H1 (cell line): ENCODE measurements at regions not wholly inside any gene's neighbourhood (a gene's known extent, or its start where the extent isn't known, plus 50 kb on each side); places are given as distances from the start of the nearest gene placed in this dataset.

Source experiments
- CTCF ChIA-PET: fragments of 300-600 bp; sonication (Branson Sonifier 250); formaldehyde crosslinking; loops from one replicate; lab custom pipeline; 2021; ENCODE audit not compliant: partially characterized antibody; lab: Charles Lee
- POLR2A ChIA-PET: fragments of 300-600 bp; sonication (Branson Sonifier 250); formaldehyde crosslinking; loops from one replicate; lab custom pipeline; 2021; ENCODE audit warnings: inconsistent platforms; ENCODE audit not compliant: partially characterized antibody; lab: Charles Lee
- DNase-seq, 2 experiments: peaks; one replicate each; pipeline versions ENCODE4 v3.0.0 to v3.0.0-alpha.2; 2010 to 2022; ENCODE audit warnings: low spot score in 2 of 2, low read depth in 1 of 2, mixed read lengths in 1 of 2
- FAIRE-seq: peaks from 2 replicates; lab custom pipeline; 2011; peaks lifted over from hg19 to GRCh38; lab: Jason Lieb, UNC
- H2AFZ ChIP-seq: 2 replicates; pipeline ENCODE4 v1.8.1; 2012; ENCODE audit warnings: low read length, inconsistent platforms
- H2AK5ac ChIP-seq: 2 replicates; pipeline ENCODE4 v1.6.1; 2013; ENCODE audit warnings: low read depth, low read length
- H2BK120ac ChIP-seq: replicated peaks from 2 replicates; pipeline ENCODE3; 2013; ENCODE audit warnings: low read depth, low read length, inconsistent platforms
- H2BK12ac ChIP-seq: 2 replicates; pipeline ENCODE4 v1.6.1; 2013; ENCODE audit warnings: low read depth, low read length
- H2BK15ac ChIP-seq: 2 replicates; pipeline ENCODE4 v1.6.1; 2013; ENCODE audit warnings: low read length
- H2BK20ac ChIP-seq: 2 replicates; pipeline ENCODE4 v1.6.1; 2013; ENCODE audit warnings: low read length
- H2BK5ac ChIP-seq: 2 replicates; pipeline ENCODE4 v1.6.1; 2013; ENCODE audit warnings: low read depth, low read length
- H3K14ac ChIP-seq: 2 replicates; pipeline ENCODE4 v1.6.1; 2013; ENCODE audit warnings: inconsistent platforms; ENCODE audit not compliant: insufficient read length
- H3K18ac ChIP-seq: 2 replicates; pipeline ENCODE4 v1.6.1; 2013; ENCODE audit warnings: low read length; ENCODE audit errors: extremely low read depth
- H3K23ac ChIP-seq: 2 replicates; pipeline ENCODE4 v1.6.1; 2013; ENCODE audit warnings: inconsistent platforms; ENCODE audit not compliant: insufficient read length
- H3K23me2 ChIP-seq: 2 replicates; pipeline ENCODE4 v1.6.1; 2013; ENCODE audit warnings: low read depth, low read length
- H3K27ac ChIP-seq: 2 replicates; pipeline ENCODE4 v1.6.1; 2011; ENCODE audit warnings: low read depth, low read length, inconsistent platforms
- H3K27me3 ChIP-seq, 4 experiments: replicated peaks in 1 of 4; 1 replicate in 1 of 4; 2 replicates in 3 of 4; pipeline versions ENCODE4 v1.6.1 to v1.8.1; 2011 to 2013; ENCODE audit warnings: low read length in 3 of 4, mild to moderate bottlenecking in 3 of 4, inconsistent platforms in 2 of 4, mixed read lengths in 2 of 4, moderate library complexity in 1 of 4; ENCODE audit not compliant: control insufficient read depth in 3 of 4, insufficient read depth in 3 of 4; ENCODE audit errors: extremely low read depth in 1 of 4
- H3K36me3 ChIP-seq, 4 experiments: 2 replicates each; pipeline versions ENCODE4 v1.6.1 to v1.8.1; 2011 to 2013; ENCODE audit warnings: mild to moderate bottlenecking in 4 of 4, low read length in 3 of 4, moderate library complexity in 2 of 4, control low read depth in 1 of 4, inconsistent platforms in 1 of 4; ENCODE audit not compliant: insufficient read depth in 4 of 4, control insufficient read depth in 2 of 4
- H3K4ac ChIP-seq: replicated peaks from 2 replicates; pipeline ENCODE3; 2013; ENCODE audit warnings: low read length, low read depth, mixed read lengths, inconsistent platforms; ENCODE audit not compliant: insufficient read length
- H3K4me1 ChIP-seq, 4 experiments: replicated peaks in 1 of 4; 1 replicate in 1 of 4; 2 replicates in 3 of 4; pipeline versions ENCODE4 v1.6.1 to v1.8.1; 2011 to 2013; ENCODE audit warnings: low read length in 3 of 4, inconsistent platforms in 2 of 4, mixed read lengths in 1 of 4; ENCODE audit not compliant: insufficient read depth in 4 of 4, control insufficient read depth in 3 of 4
- H3K4me2 ChIP-seq, 2 experiments: 2 replicates each; pipeline versions ENCODE4 v1.6.1 to v1.8.1; 2011 to 2013; ENCODE audit warnings: low read depth in 2 of 2, low read length in 2 of 2, control low read depth in 1 of 2, inconsistent platforms in 1 of 2, mild to moderate bottlenecking in 1 of 2; ENCODE audit not compliant: insufficient read depth in 1 of 2
- H3K4me3 ChIP-seq, 4 experiments: fragments of 200-600, 300-600 bp in 1 of 4; sonication (generic), shearing (Covaris generic), sonication (Bioruptor Twin) in 1 of 4; 2 replicates each; pipeline versions ENCODE4 v1.5.1 to v1.8.1; 2011 to 2016; ENCODE audit warnings: low read length in 4 of 4, low read depth in 3 of 4, control low read depth in 2 of 4, inconsistent platforms in 2 of 4, mild to moderate bottlenecking in 2 of 4, mixed read lengths in 1 of 4, moderate library complexity in 1 of 4; ENCODE audit not compliant: insufficient read depth in 2 of 4; ENCODE audit errors: extremely low read depth in 1 of 4
- H3K56ac ChIP-seq: replicated peaks from 2 replicates; pipeline ENCODE3; 2013; ENCODE audit warnings: low read depth, mild to moderate bottlenecking, mixed read lengths, low read length, inconsistent platforms; ENCODE audit not compliant: insufficient read length
- H3K79me1 ChIP-seq: 2 replicates; pipeline ENCODE4 v1.6.1; 2013; ENCODE audit warnings: low read depth, low read length, control low read depth
- H3K79me2 ChIP-seq, 2 experiments: 2 replicates each; pipeline versions ENCODE4 v1.6.1 to v1.8.1; 2012 to 2013; ENCODE audit warnings: low read length in 2 of 2, mild to moderate bottlenecking in 2 of 2, inconsistent platforms in 1 of 2; ENCODE audit not compliant: insufficient read depth in 2 of 2, control insufficient read depth in 1 of 2
- H3K9ac ChIP-seq, 4 experiments: replicated peaks in 1 of 4; 1 replicate in 1 of 4; 2 replicates in 3 of 4; pipeline versions ENCODE4 v1.6.1 to v1.8.1; 2011 to 2013; ENCODE audit warnings: low read depth in 3 of 4, low read length in 3 of 4, control low read depth in 2 of 4, mild to moderate bottlenecking in 2 of 4, moderate library complexity in 2 of 4, inconsistent platforms in 1 of 4; ENCODE audit errors: extremely low read depth in 1 of 4
- H3K9me3 ChIP-seq, 2 experiments: 2 replicates each; pipeline versions ENCODE4 v1.6.1 to v1.8.1; 2012 to 2013; ENCODE audit warnings: mild to moderate bottlenecking in 2 of 2, moderate library complexity in 2 of 2, control low read depth in 1 of 2, inconsistent platforms in 1 of 2, low read depth in 1 of 2, low read length in 1 of 2, mixed read lengths in 1 of 2; ENCODE audit not compliant: insufficient read depth in 2 of 2
- H4K20me1 ChIP-seq, 2 experiments: replicated peaks in 1 of 2; 2 replicates each; pipeline versions ENCODE3 to v1.8.1; 2011 to 2013; ENCODE audit warnings: inconsistent platforms in 2 of 2, low read length in 2 of 2, mild to moderate bottlenecking in 1 of 2; ENCODE audit not compliant: insufficient read depth in 2 of 2, control insufficient read depth in 1 of 2
- H4K5ac ChIP-seq: 2 replicates; pipeline ENCODE4 v1.6.1; 2013; ENCODE audit warnings: low read length, low read depth, mixed read lengths, inconsistent platforms; ENCODE audit not compliant: insufficient read length
- H4K8ac ChIP-seq: 2 replicates; pipeline ENCODE4 v1.8.0; 2013; ENCODE audit warnings: mild to moderate bottlenecking, moderate library complexity, low read length, inconsistent platforms; ENCODE audit not compliant: insufficient read depth; ENCODE audit errors: extremely low read depth
- H4K91ac ChIP-seq: replicated peaks from 2 replicates; pipeline ENCODE3; 2013; ENCODE audit warnings: low read length, mixed read lengths, inconsistent platforms; ENCODE audit not compliant: insufficient read length
- CBX8 ChIP-seq: fragments of 300-800, 300-1000 bp; sonication (generic); IDR thresholded peaks from 2 replicates; pipeline ENCODE4 v1.7.1; 2016; ENCODE audit warnings: low read depth, low read length, borderline replicate concordance
- CHD1 ChIP-seq: IDR thresholded peaks from 2 replicates; pipeline ENCODE4 v1.6.1; 2012; ENCODE audit warnings: low read depth, low read length, improper control_type of control experiment
- E2F6 ChIP-seq: IDR thresholded peaks from 2 replicates; pipeline ENCODE4 v1.6.1; 2012; ENCODE audit warnings: inconsistent platforms
- EGR1 ChIP-seq: IDR thresholded peaks from 2 replicates; pipeline ENCODE4 v1.6.1; 2011; ENCODE audit warnings: low read depth, low read length, borderline replicate concordance
- EP300 ChIP-seq, 2 experiments: IDR thresholded peaks; 1 replicate in 1 of 2; 2 replicates in 1 of 2; pipeline ENCODE4 v1.6.1; 2011 to 2012; ENCODE audit warnings: low read depth in 2 of 2, low read length in 2 of 2, mild to moderate bottlenecking in 2 of 2, borderline replicate concordance in 1 of 2, inconsistent platforms in 1 of 2, moderate library complexity in 1 of 2
- JUN ChIP-seq: IDR thresholded peaks from 2 replicates; pipeline ENCODE4 v1.6.1; 2011; ENCODE audit warnings: low read depth, mild to moderate bottlenecking, improper control_type of control experiment, low read length
- NRF1 ChIP-seq: IDR thresholded peaks from 2 replicates; pipeline ENCODE4 v1.6.1; 2011; ENCODE audit warnings: mild to moderate bottlenecking, low read depth, low read length, improper control_type of control experiment
- RAD21 ChIP-seq, 2 experiments: IDR thresholded peaks in 1 of 2; conservative IDR thresholded peaks in 1 of 2; 2 replicates each; pipeline ENCODE4 v1.6.1; 2011; ENCODE audit warnings: low read depth in 2 of 2, low read length in 2 of 2, improper control_type of control experiment in 1 of 2, inconsistent platforms in 1 of 2, mild to moderate bottlenecking in 1 of 2, moderate library complexity in 1 of 2
- RBBP5 ChIP-seq: IDR thresholded peaks from 2 replicates; pipeline ENCODE4 v1.7.1; 2012; ENCODE audit warnings: low read depth, mild to moderate bottlenecking, inconsistent platforms, low read length, moderate library complexity, borderline replicate concordance
- RXRA ChIP-seq: IDR thresholded peaks from 2 replicates; pipeline ENCODE4 v1.6.1; 2011; ENCODE audit warnings: low read depth, mild to moderate bottlenecking, low read length, moderate library complexity; ENCODE audit not compliant: insufficient read depth
- YY1 ChIP-seq: IDR thresholded peaks from 2 replicates; pipeline ENCODE4 v1.6.1; 2011; ENCODE audit warnings: low read depth, mild to moderate bottlenecking, low read length
- ZNF274 ChIP-seq: IDR thresholded peaks from 2 replicates; pipeline ENCODE4 v1.7.0; 2012; ENCODE audit warnings: low read length, borderline replicate concordance; ENCODE audit errors: extremely low read depth
- WGBS, 2 experiments: shearing (Covaris generic) in 1 of 2; methylation state at CpG; one replicate each; pipeline versions ENCODE4 v1.1.6 to v1.1.7; 2013 to 2015; ENCODE audit warnings: low lambda C conversion rate in 2 of 2, mixed read lengths in 2 of 2, inconsistent platforms in 1 of 2, low coverage in 1 of 2, missing lambda C conversion rate in 1 of 2; ENCODE audit not compliant: insufficient replicate concordance in 2 of 2, insufficient coverage in 1 of 2, insufficient read length in 1 of 2; ENCODE audit errors: extremely low coverage in 1 of 2, missing lambda C conversion rate in 1 of 2; 5-methylcytosine and 5-hydroxymethylcytosine counted together

GRCh38 chr13:31887286-31887685 is 144.3 kb upstream of the FRY start:
- H4K20me1 ChIP-seq = no peaks in the 10 kb centered on the region
- H3K79me2 ChIP-seq = no peaks in the 10 kb centered on the region
- no peak overlapping the region for H3K4ac ChIP-seq
- H3K56ac ChIP-seq = no peak overlapping the region
- DNase-seq (no peak), FAIRE-seq (no peak)
- no peak overlapping the region for H3K18ac ChIP-seq
- no peak overlapping the region for H2BK5ac ChIP-seq
- peaks cover 0 to 3% (median 0%) of the 10 kb centered on the region in 4 experiments; a peak in 1 of 7 replicates for H3K4me1 ChIP-seq
- H3K36me3 ChIP-seq = no peaks in the 10 kb centered on the region
- no peak overlapping the region for H2BK120ac ChIP-seq
- ChIA-PET CTCF (interaction anchor here (0.9 to 1.7 kb wide), 3 partner anchors 12 to 23 kb away, joined by 3 to 4 read pairs (median 3); no protein-coding TSS in a partner anchor), POLR2A (no interaction called here)
- H2AK5ac ChIP-seq = no peak overlapping the region
- no peak overlapping the region for H3K9ac ChIP-seq
- no peaks in the 10 kb centered on the region for H3K27me3 ChIP-seq
- no peaks in the 10 kb centered on the region for H3K9me3 ChIP-seq
- H3K27ac ChIP-seq = no peak overlapping the region
- H2AFZ ChIP-seq = no peak overlapping the region
- no peak overlapping the region for H3K4me2 ChIP-seq
- WGBS, 2 experiments = 80% methylated on average over 2 of the region's 2 CpGs; no CpG with 5 or more reads in 1 of the 2 experiments
- H3K14ac ChIP-seq = no peak overlapping the region
- H4K91ac ChIP-seq = no peak overlapping the region
- no peaks in the 10 kb centered on the region for H3K79me1 ChIP-seq
- no peak overlapping the region for H3K23ac ChIP-seq
- no peak overlapping the region for H2BK12ac ChIP-seq
- no peaks in the 10 kb centered on the region for H3K23me2 ChIP-seq
- no peak overlapping the region for H4K5ac ChIP-seq
- H2BK20ac ChIP-seq = no peak overlapping the region
- no peak overlapping the region for H2BK15ac ChIP-seq
- no peak overlapping the region for H3K4me3 ChIP-seq
- no peak overlapping the region for H4K8ac ChIP-seq
- TF ChIP-seq CHD1 (no peak), YY1 (no peak), CBX8 (no peak), ZNF274 (no peak), NRF1 (no peak), EP300 (IDR thresholded peaks at IDR 0.05; ENCODE audit: borderline replicate concordance in 1 of 2, low read depth in 2 of 2, low read length in 2 of 2) (no peak), JUN (no peak), EGR1 (no peak), RXRA (no peak), RBBP5 (no peak), RAD21 (IDR thresholded peaks at IDR 0.05 in 1 of 2, conservative IDR thresholded peaks at IDR 0.05 in 1 of 2; ENCODE audit: low read depth in 2 of 2, low read length in 2 of 2) (no peak), E2F6 (no peak)
